ENCODE measurements at regions not wholly inside any gene's neighbourhood (a gene's known extent, or its start where the extent isn't known, plus 50 kb on each side); places are given as distances from the start of the nearest gene placed in this dataset.

- CTCF ChIA-PET, result no interaction called here
Measured at GRCh38 chr2:14960686-14961324, 328.3 kb downstream of the LRATD1 start.

GRCh38 chr2:14967729-14968128 is 335.2 kb downstream of the LRATD1 start:
- peak; percentile 26 to 70 (median 45) for DNase-seq
- peaks cover 0 to 3% (median 0%) of the 10 kb centered on the region in 5 experiments for H3K27me3 ChIP-seq (replicated peaks in 2 of 5; ENCODE audit: control insufficient read depth in 4 of 5, insufficient read depth in 5 of 5, low read length in 4 of 5)
- ChIA-PET POLR2A (no interaction called here), CTCF (no interaction called here)
- no peaks in the 10 kb centered on the region for H3K36me3 ChIP-seq (ENCODE audit: control insufficient read depth in 4 of 4, insufficient read depth in 4 of 4, low read length in 3 of 4)
- no peak overlapping the region for H3K4me3 ChIP-seq (ENCODE audit: control insufficient read depth in 1 of 7, extremely low read depth in 1 of 7, insufficient read depth in 4 of 7, low read depth in 2 of 7, low read length in 6 of 7)
- no peak overlapping the region for H3K27ac ChIP-seq (ENCODE audit: insufficient read depth in 1 of 2, low read depth in 1 of 2, low read length in 2 of 2, poor library complexity in 1 of 2, severe bottlenecking in 2 of 2)
- no peaks in the 10 kb centered on the region for H3K4me1 ChIP-seq (ENCODE audit: control extremely low read depth in 1 of 4, control insufficient read depth in 4 of 4, insufficient read depth in 4 of 4, low read length in 3 of 4)
- no CpG with 5 or more reads among the region's 2 CpGs for WGBS (ENCODE audit: insufficient coverage)
- H3K9me3 ChIP-seq (ENCODE audit: control extremely low read depth in 1 of 5, control insufficient read depth in 4 of 5, insufficient read depth in 2 of 5, low read depth in 1 of 5, low read length in 4 of 5), result no peaks in the 10 kb centered on the region

More at GRCh38 chr2:14960686-14961324, 328.3 kb downstream of the LRATD1 start:
- Histone ChIP-seq H3K4me1 (ENCODE audit: control extremely low read depth in 1 of 4, control insufficient read depth in 4 of 4, insufficient read depth in 4 of 4, low read length in 3 of 4) (no peaks in the 10 kb centered on the region), H3K4me3 (ENCODE audit: control insufficient read depth in 1 of 7, extremely low read depth in 1 of 7, insufficient read depth in 4 of 7, low read depth in 2 of 7, low read length in 6 of 7) (no peak overlapping the region), H3K27ac (ENCODE audit: insufficient read depth in 1 of 2, low read depth in 1 of 2, low read length in 2 of 2, poor library complexity in 1 of 2, severe bottlenecking in 2 of 2) (no peak overlapping the region), H3K27me3 (replicated peaks in 2 of 5; ENCODE audit: control insufficient read depth in 4 of 5, insufficient read depth in 5 of 5, low read length in 4 of 5) (no peaks in the 10 kb centered on the region), H3K9me3 (ENCODE audit: control extremely low read depth in 1 of 5, control insufficient read depth in 4 of 5, insufficient read depth in 2 of 5, low read depth in 1 of 5, low read length in 4 of 5) (no peaks in the 10 kb centered on the region), H3K36me3 (ENCODE audit: control insufficient read depth in 4 of 4, insufficient read depth in 4 of 4, low read length in 3 of 4) (no peaks in the 10 kb centered on the region)
- DNase-seq, result no peak
- POLR2A ChIA-PET, result no interaction called here
- 79% methylated on average over 2 of the region's 2 CpGs for WGBS (ENCODE audit: insufficient coverage)

GRCh38 chr2:14975381-14975780 is 342.9 kb downstream of the LRATD1 start:
- WGBS (ENCODE audit: insufficient coverage), result 63% methylated on average over 1 of the region's 2 CpGs

GRCh38 chr2:14977021-14977420 is 344.5 kb downstream of the LRATD1 start:
- Histone ChIP-seq H3K9me3 (ENCODE audit: control extremely low read depth in 1 of 5, control insufficient read depth in 4 of 5, insufficient read depth in 2 of 5, low read depth in 1 of 5, low read length in 4 of 5) (no peaks in the 10 kb centered on the region), H3K27ac (ENCODE audit: insufficient read depth in 1 of 2, low read depth in 1 of 2, low read length in 2 of 2, poor library complexity in 1 of 2, severe bottlenecking in 2 of 2) (no peak overlapping the region), H3K27me3 (replicated peaks in 2 of 5; ENCODE audit: control insufficient read depth in 4 of 5, insufficient read depth in 5 of 5, low read length in 4 of 5) (peaks cover 0 to 1% (median 0%) of the 10 kb centered on the region in 5 experiments), H3K4me3 (ENCODE audit: control insufficient read depth in 1 of 7, extremely low read depth in 1 of 7, insufficient read depth in 4 of 7, low read depth in 2 of 7, low read length in 6 of 7) (no peak overlapping the region), H3K4me1 (ENCODE audit: control extremely low read depth in 1 of 4, control insufficient read depth in 4 of 4, insufficient read depth in 4 of 4, low read length in 3 of 4) (no peaks in the 10 kb centered on the region), H3K36me3 (ENCODE audit: control insufficient read depth in 4 of 4, insufficient read depth in 4 of 4, low read length in 3 of 4) (no peaks in the 10 kb centered on the region)
- no peak for DNase-seq
- CTCF ChIA-PET, result no interaction called here
- WGBS (ENCODE audit: insufficient coverage), result no CpG with 5 or more reads among the region's 1 CpG
- POLR2A ChIA-PET, result no interaction called here

More at GRCh38 chr2:14975381-14975780, 342.9 kb downstream of the LRATD1 start:
- Histone ChIP-seq H3K27ac (ENCODE audit: insufficient read depth in 1 of 2, low read depth in 1 of 2, low read length in 2 of 2, poor library complexity in 1 of 2, severe bottlenecking in 2 of 2) (no peak overlapping the region), H3K9me3 (ENCODE audit: control extremely low read depth in 1 of 5, control insufficient read depth in 4 of 5, insufficient read depth in 2 of 5, low read depth in 1 of 5, low read length in 4 of 5) (no peaks in the 10 kb centered on the region), H3K27me3 (replicated peaks in 2 of 5; ENCODE audit: control insufficient read depth in 4 of 5, insufficient read depth in 5 of 5, low read length in 4 of 5) (peaks cover 0 to 4% (median 0%) of the 10 kb centered on the region in 5 experiments), H3K36me3 (ENCODE audit: control insufficient read depth in 4 of 4, insufficient read depth in 4 of 4, low read length in 3 of 4) (no peaks in the 10 kb centered on the region), H3K4me3 (ENCODE audit: control insufficient read depth in 1 of 7, extremely low read depth in 1 of 7, insufficient read depth in 4 of 7, low read depth in 2 of 7, low read length in 6 of 7) (no peak overlapping the region), H3K4me1 (ENCODE audit: control extremely low read depth in 1 of 4, control insufficient read depth in 4 of 4, insufficient read depth in 4 of 4, low read length in 3 of 4) (no peaks in the 10 kb centered on the region)
- CTCF ChIA-PET, result no interaction called here
- POLR2A ChIA-PET, result no interaction called here
- DNase-seq, result no peak

- H3K27me3 ChIP-seq (replicated peaks in 2 of 5; ENCODE audit: control insufficient read depth in 4 of 5, insufficient read depth in 5 of 5, low read length in 4 of 5), result no peaks in the 10 kb centered on the region
- no peak overlapping the region for H3K4me3 ChIP-seq (ENCODE audit: control insufficient read depth in 1 of 7, extremely low read depth in 1 of 7, insufficient read depth in 4 of 7, low read depth in 2 of 7, low read length in 6 of 7)
- H3K9me3 ChIP-seq (ENCODE audit: control extremely low read depth in 1 of 5, control insufficient read depth in 4 of 5, insufficient read depth in 2 of 5, low read depth in 1 of 5, low read length in 4 of 5), result no peaks in the 10 kb centered on the region
- ChIA-PET POLR2A (no interaction called here), CTCF (no interaction called here)
- no peaks in the 10 kb centered on the region for H3K36me3 ChIP-seq (ENCODE audit: control insufficient read depth in 4 of 4, insufficient read depth in 4 of 4, low read length in 3 of 4)
- H3K4me1 ChIP-seq (ENCODE audit: control extremely low read depth in 1 of 4, control insufficient read depth in 4 of 4, insufficient read depth in 4 of 4, low read length in 3 of 4), result no peaks in the 10 kb centered on the region
- WGBS (ENCODE audit: insufficient coverage), result 80% methylated on average over 1 of the region's 2 CpGs
- no peak overlapping the region for H3K27ac ChIP-seq (ENCODE audit: insufficient read depth in 1 of 2, low read depth in 1 of 2, low read length in 2 of 2, poor library complexity in 1 of 2, severe bottlenecking in 2 of 2)
- no peak for DNase-seq
Measured at GRCh38 chr2:14978845-14979244, 346.3 kb downstream of the LRATD1 start.

- H3K4me3 ChIP-seq (ENCODE audit: control insufficient read depth in 1 of 7, extremely low read depth in 1 of 7, insufficient read depth in 4 of 7, low read depth in 2 of 7, low read length in 6 of 7), result no peak overlapping the region
- DNase-seq, result no peak
- H3K27ac ChIP-seq (ENCODE audit: insufficient read depth in 1 of 2, low read depth in 1 of 2, low read length in 2 of 2, poor library complexity in 1 of 2, severe bottlenecking in 2 of 2), result no peak overlapping the region
- H3K36me3 ChIP-seq (ENCODE audit: control insufficient read depth in 4 of 4, insufficient read depth in 4 of 4, low read length in 3 of 4), result no peaks in the 10 kb centered on the region
- CTCF ChIA-PET, result no interaction called here
- POLR2A ChIA-PET, result no interaction called here
- H3K9me3 ChIP-seq (ENCODE audit: control extremely low read depth in 1 of 5, control insufficient read depth in 4 of 5, insufficient read depth in 2 of 5, low read depth in 1 of 5, low read length in 4 of 5), result no peaks in the 10 kb centered on the region
- 60% methylated on average over 1 of the region's 4 CpGs for WGBS (ENCODE audit: insufficient coverage)
- peaks cover 0 to 3% (median 0%) of the 10 kb centered on the region in 5 experiments for H3K27me3 ChIP-seq (replicated peaks in 2 of 5; ENCODE audit: control insufficient read depth in 4 of 5, insufficient read depth in 5 of 5, low read length in 4 of 5)
- H3K4me1 ChIP-seq (ENCODE audit: control extremely low read depth in 1 of 4, control insufficient read depth in 4 of 4, insufficient read depth in 4 of 4, low read length in 3 of 4), result no peaks in the 10 kb centered on the region
Measured at GRCh38 chr2:14982790-14983189, 350.3 kb downstream of the LRATD1 start.

GRCh38 chr2:14988600-14988999 is 356.1 kb downstream of the LRATD1 start:
- Histone ChIP-seq H3K4me1 (ENCODE audit: control extremely low read depth in 1 of 4, control insufficient read depth in 4 of 4, insufficient read depth in 4 of 4, low read length in 3 of 4) (no peaks in the 10 kb centered on the region), H3K27me3 (replicated peaks in 2 of 5; ENCODE audit: control insufficient read depth in 4 of 5, insufficient read depth in 5 of 5, low read length in 4 of 5) (peaks cover 0 to 3% (median 0%) of the 10 kb centered on the region in 5 experiments), H3K27ac (ENCODE audit: insufficient read depth in 1 of 2, low read depth in 1 of 2, low read length in 2 of 2, poor library complexity in 1 of 2, severe bottlenecking in 2 of 2) (no peak overlapping the region), H3K4me3 (ENCODE audit: control insufficient read depth in 1 of 7, extremely low read depth in 1 of 7, insufficient read depth in 4 of 7, low read depth in 2 of 7, low read length in 6 of 7) (no peak overlapping the region), H3K9me3 (ENCODE audit: control extremely low read depth in 1 of 5, control insufficient read depth in 4 of 5, insufficient read depth in 2 of 5, low read depth in 1 of 5, low read length in 4 of 5) (no peaks in the 10 kb centered on the region), H3K36me3 (ENCODE audit: control insufficient read depth in 4 of 4, insufficient read depth in 4 of 4, low read length in 3 of 4) (no peaks in the 10 kb centered on the region)
- CTCF ChIA-PET, result no interaction called here
- POLR2A ChIA-PET, result no interaction called here
- no peak for DNase-seq
